ENCODE measurements at regions not wholly inside any gene's neighbourhood (a gene's known extent, or its start where the extent isn't known, plus 50 kb on each side); places are given as distances from the start of the nearest gene placed in this dataset.

DNA sequence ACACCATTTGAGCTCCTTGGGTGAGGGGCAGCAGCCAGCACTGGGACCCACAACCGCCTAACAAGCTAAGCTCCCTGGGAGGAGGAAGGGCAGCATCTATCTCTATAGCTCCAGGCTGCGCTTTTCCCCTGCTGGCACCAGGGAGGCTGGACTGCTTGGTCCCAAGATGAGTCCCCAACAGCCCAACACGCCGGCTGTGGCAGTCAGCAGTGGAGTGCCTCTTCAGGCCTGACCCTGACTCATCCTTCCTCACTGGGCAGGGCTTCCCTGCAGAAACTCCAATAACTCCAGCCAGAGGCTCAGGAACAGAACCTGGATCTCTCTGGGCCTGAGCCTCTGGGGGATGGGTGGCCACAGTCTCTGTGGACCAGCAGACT lies 113.7 kb upstream of the ADAMTS16 start:
- Mint-ChIP-seq H3K4me1 (ENCODE audit: low read depth) (no peaks in the 10 kb centered on the region), H3K4me3 (no peak overlapping the region), H3K9me3 (peaks cover 3% of the 10 kb centered on the region; the same call in 1 of the 2 replicates), H3K36me3 (ENCODE audit: low read depth) (no peaks in the 10 kb centered on the region), H3K27ac (no peak overlapping the region), H3K27me3 (ENCODE audit: insufficient read depth) (no peaks in the 10 kb centered on the region; the same call in 1 of the 2 replicates)
- no peak for TF ChIP-seq CTCF (IDR thresholded peaks at IDR 0.05)
- DNase-seq, result no peak

DNA sequence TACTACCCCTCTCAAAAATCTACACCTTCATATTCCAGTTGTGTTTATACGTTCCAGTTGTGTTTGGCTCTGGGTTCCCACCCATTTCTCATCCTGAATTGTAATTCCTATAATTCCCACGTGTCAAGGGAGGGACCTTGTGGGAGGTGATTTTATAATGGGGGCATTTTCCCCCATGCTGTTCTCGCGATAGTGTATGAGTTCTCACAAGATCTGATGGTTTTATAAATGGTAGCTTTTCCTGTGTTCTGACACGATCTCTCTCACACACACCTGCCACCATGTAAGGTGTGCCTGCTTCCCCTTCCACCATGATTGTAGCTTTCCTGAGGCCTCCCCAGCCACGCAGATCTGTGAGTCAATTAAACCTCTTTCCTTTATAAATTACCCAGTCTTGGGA lies 108.5 kb upstream of the ADAMTS16 start:
- Mint-ChIP-seq H3K9me3 (peaks cover 14% of the 10 kb centered on the region), H3K27ac (no peak overlapping the region), H3K4me1 (ENCODE audit: low read depth) (no peaks in the 10 kb centered on the region), H3K27me3 (ENCODE audit: insufficient read depth) (peaks cover 3% of the 10 kb centered on the region), H3K4me3 (no peak overlapping the region), H3K36me3 (ENCODE audit: low read depth) (no peaks in the 10 kb centered on the region)
- no peak for DNase-seq
- no peak for TF ChIP-seq CTCF (IDR thresholded peaks at IDR 0.05)

DNA sequence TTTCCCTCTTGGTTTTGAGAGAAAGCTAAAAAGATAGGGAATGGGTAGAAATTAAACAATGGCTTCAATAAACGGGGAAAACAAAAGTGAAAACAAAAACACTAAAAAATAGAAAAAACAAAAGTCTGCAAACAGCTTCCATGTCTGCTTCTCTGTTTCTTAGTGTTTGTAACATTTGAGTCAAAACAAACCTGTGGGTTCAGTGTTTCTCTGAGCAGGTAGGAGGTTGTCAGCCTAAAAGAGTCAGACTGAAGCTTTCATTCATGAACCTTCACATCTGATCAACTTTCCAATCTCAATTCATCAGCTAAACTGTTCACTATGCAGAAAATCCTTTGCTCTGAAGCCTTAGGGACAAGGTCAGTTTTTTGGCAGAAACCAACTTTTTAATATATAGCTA lies 102.5 kb upstream of the ADAMTS16 start:
- H3K4me1 Mint-ChIP-seq (ENCODE audit: low read depth), result no peaks in the 10 kb centered on the region
- no peak for DNase-seq
- H3K27me3 Mint-ChIP-seq (ENCODE audit: insufficient read depth), result no peaks in the 10 kb centered on the region; the same call in none of the 2 replicates
- TF ChIP-seq CTCF (IDR thresholded peaks at IDR 0.05), result no peak
- no peaks in the 10 kb centered on the region for H3K36me3 Mint-ChIP-seq (ENCODE audit: low read depth)
- H3K9me3 Mint-ChIP-seq, result peaks cover 2% of the 10 kb centered on the region
- H3K4me3 Mint-ChIP-seq, result no peak overlapping the region
- no peak overlapping the region for H3K27ac Mint-ChIP-seq

- no peaks in the 10 kb centered on the region; the same call in none of the 2 replicates for H3K27me3 Mint-ChIP-seq (ENCODE audit: insufficient read depth)
- no peak for TF ChIP-seq CTCF (IDR thresholded peaks at IDR 0.05)
- peaks cover under 1% of the 10 kb centered on the region for H3K9me3 Mint-ChIP-seq
- no peak overlapping the region for H3K27ac Mint-ChIP-seq
- DNase-seq, result no peak
- H3K4me1 Mint-ChIP-seq (ENCODE audit: low read depth), result no peaks in the 10 kb centered on the region
- no peak overlapping the region for H3K4me3 Mint-ChIP-seq
- no peaks in the 10 kb centered on the region for H3K36me3 Mint-ChIP-seq (ENCODE audit: low read depth)
Measured at GRCh38 chr5:5039918-5040317, 100.2 kb upstream of the ADAMTS16 start.

GRCh38 chr5:5040712-5041111 lies 99.4 kb upstream of the ADAMTS16 start:
- TF ChIP-seq CTCF (IDR thresholded peaks at IDR 0.05), result no peak
- no peak overlapping the region for H3K4me3 Mint-ChIP-seq
- H3K27ac Mint-ChIP-seq, result no peak overlapping the region
- no peaks in the 10 kb centered on the region for H3K4me1 Mint-ChIP-seq (ENCODE audit: low read depth)
- no peaks in the 10 kb centered on the region; the same call in none of the 2 replicates for H3K27me3 Mint-ChIP-seq (ENCODE audit: insufficient read depth)
- peaks cover 5% of the 10 kb centered on the region for H3K9me3 Mint-ChIP-seq
- no peak for DNase-seq
- no peaks in the 10 kb centered on the region for H3K36me3 Mint-ChIP-seq (ENCODE audit: low read depth)

- H3K27ac Mint-ChIP-seq, result no peak overlapping the region
- no peaks in the 10 kb centered on the region for H3K36me3 Mint-ChIP-seq (ENCODE audit: low read depth)
- TF ChIP-seq CTCF (IDR thresholded peaks at IDR 0.05), result no peak
- no peak overlapping the region for H3K4me3 Mint-ChIP-seq
- H3K9me3 Mint-ChIP-seq, result peaks cover 5% of the 10 kb centered on the region
- no peak for DNase-seq
- no peaks in the 10 kb centered on the region for H3K4me1 Mint-ChIP-seq (ENCODE audit: low read depth)
- H3K27me3 Mint-ChIP-seq (ENCODE audit: insufficient read depth), result no peaks in the 10 kb centered on the region; the same call in none of the 2 replicates
Measured at GRCh38 chr5:5042806-5043205, 97.3 kb upstream of the ADAMTS16 start.
